ENCODE measurements at regions not wholly inside any gene's neighbourhood (a gene's known extent, or its start where the extent isn't known, plus 50 kb on each side); places are given as distances from the start of the nearest gene placed in this dataset.

DNA sequence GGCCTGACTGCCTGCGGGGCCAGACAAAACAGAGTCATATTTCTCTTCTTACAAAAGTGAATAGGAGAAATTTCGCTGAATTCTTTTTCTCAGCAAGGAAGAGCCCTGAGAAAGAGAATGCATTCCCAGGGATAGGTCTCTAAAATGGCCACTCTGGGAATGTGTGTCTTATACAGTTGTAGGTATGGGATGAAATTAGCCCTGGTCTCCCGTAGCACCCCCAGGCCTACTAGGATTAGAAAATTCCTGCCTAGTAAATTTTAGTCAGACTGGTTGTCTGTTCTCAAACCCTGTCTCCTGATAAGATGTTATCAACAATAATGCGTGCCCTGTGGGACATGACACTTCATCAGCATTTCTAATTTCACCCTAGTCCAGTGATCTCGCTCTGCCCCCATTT lies 920.1 kb downstream of the LTN1 start:
- Histone ChIP-seq H4K12ac (ENCODE audit: low read depth, low read length) (no peak overlapping the region), H2AK5ac (ENCODE audit: low read length) (no peak overlapping the region), H3K36me3 (ENCODE audit: control insufficient read depth in 1 of 2, insufficient read depth in 2 of 2, low read length in 2 of 2) (no peaks in the 10 kb centered on the region), H4K8ac (ENCODE audit: low read depth, low read length) (no peak overlapping the region), H3K4ac (ENCODE audit: low read depth, low read length) (no peak overlapping the region), H3K27ac (ENCODE audit: low read depth, low read length) (no peak overlapping the region), H2AFZ (ENCODE audit: insufficient read depth, low read length, poor library complexity) (no peak overlapping the region), H3K18ac (ENCODE audit: low read length) (no peak overlapping the region), H2BK120ac (ENCODE audit: insufficient read depth, low read length, poor library complexity) (no peak overlapping the region), H3K9ac (ENCODE audit: low read length) (no peak overlapping the region), H3K4me3 (ENCODE audit: low read depth, low read length) (no peak overlapping the region), H2BK5ac (ENCODE audit: low read depth, low read length, poor library complexity) (no peak overlapping the region), H3K14ac (ENCODE audit: low read length) (no peak overlapping the region), H4K91ac (ENCODE audit: low read depth, low read length) (no peak overlapping the region), H3K4me2 (ENCODE audit: low read length) (no peak overlapping the region), H3K4me1 (ENCODE audit: control insufficient read depth in 1 of 2, insufficient read depth in 2 of 2, low read length in 2 of 2) (no peaks in the 10 kb centered on the region), H3K9me3 (ENCODE audit: insufficient read depth, low read depth, low read length) (no peaks in the 10 kb centered on the region), H3K79me2 (ENCODE audit: control insufficient read depth, insufficient read depth, low read length, poor library complexity) (no peaks in the 10 kb centered on the region), H2BK12ac (ENCODE audit: low read length) (no peak overlapping the region), H3K23ac (ENCODE audit: low read length) (no peak overlapping the region), H3K27me3 (ENCODE audit: insufficient read depth, low read length) (no peaks in the 10 kb centered on the region), H3K79me1 (ENCODE audit: low read length) (no peaks in the 10 kb centered on the region)
- WGBS (ENCODE audit: extremely low coverage, insufficient coverage, insufficient read length): no CpG with 5 or more reads among the region's 5 CpGs
- no peak for DNase-seq

GRCh38 chr21:28069450-28069923 lies 923.2 kb downstream of the LTN1 start:
- Histone ChIP-seq H3K14ac (ENCODE audit: low read length) (no peak overlapping the region), H3K4me2 (ENCODE audit: low read length) (no peak overlapping the region), H3K36me3 (ENCODE audit: control insufficient read depth in 1 of 2, insufficient read depth in 2 of 2, low read length in 2 of 2) (no peaks in the 10 kb centered on the region), H3K9me3 (ENCODE audit: insufficient read depth, low read depth, low read length) (no peaks in the 10 kb centered on the region), H3K79me2 (ENCODE audit: control insufficient read depth, insufficient read depth, low read length, poor library complexity) (no peaks in the 10 kb centered on the region), H3K4ac (ENCODE audit: low read depth, low read length) (no peak overlapping the region), H3K79me1 (ENCODE audit: low read length) (no peaks in the 10 kb centered on the region), H2AFZ (ENCODE audit: insufficient read depth, low read length, poor library complexity) (no peak overlapping the region), H3K23ac (ENCODE audit: low read length) (no peak overlapping the region), H2AK5ac (ENCODE audit: low read length) (no peak overlapping the region), H3K9ac (ENCODE audit: low read length) (no peak overlapping the region), H4K12ac (ENCODE audit: low read depth, low read length) (no peak overlapping the region), H2BK12ac (ENCODE audit: low read length) (no peak overlapping the region), H3K27me3 (ENCODE audit: insufficient read depth, low read length) (no peaks in the 10 kb centered on the region), H2BK120ac (ENCODE audit: insufficient read depth, low read length, poor library complexity) (no peak overlapping the region), H3K4me1 (ENCODE audit: control insufficient read depth in 1 of 2, insufficient read depth in 2 of 2, low read length in 2 of 2) (no peaks in the 10 kb centered on the region), H4K8ac (ENCODE audit: low read depth, low read length) (no peak overlapping the region), H3K27ac (ENCODE audit: low read depth, low read length) (no peak overlapping the region), H3K4me3 (ENCODE audit: low read depth, low read length) (no peak overlapping the region), H2BK5ac (ENCODE audit: low read depth, low read length, poor library complexity) (no peak overlapping the region), H3K18ac (ENCODE audit: low read length) (no peak overlapping the region), H4K91ac (ENCODE audit: low read depth, low read length) (no peak overlapping the region)
- WGBS (ENCODE audit: extremely low coverage, insufficient coverage, insufficient read length): no CpG with 5 or more reads among the region's 6 CpGs
- no peak for DNase-seq

DNA sequence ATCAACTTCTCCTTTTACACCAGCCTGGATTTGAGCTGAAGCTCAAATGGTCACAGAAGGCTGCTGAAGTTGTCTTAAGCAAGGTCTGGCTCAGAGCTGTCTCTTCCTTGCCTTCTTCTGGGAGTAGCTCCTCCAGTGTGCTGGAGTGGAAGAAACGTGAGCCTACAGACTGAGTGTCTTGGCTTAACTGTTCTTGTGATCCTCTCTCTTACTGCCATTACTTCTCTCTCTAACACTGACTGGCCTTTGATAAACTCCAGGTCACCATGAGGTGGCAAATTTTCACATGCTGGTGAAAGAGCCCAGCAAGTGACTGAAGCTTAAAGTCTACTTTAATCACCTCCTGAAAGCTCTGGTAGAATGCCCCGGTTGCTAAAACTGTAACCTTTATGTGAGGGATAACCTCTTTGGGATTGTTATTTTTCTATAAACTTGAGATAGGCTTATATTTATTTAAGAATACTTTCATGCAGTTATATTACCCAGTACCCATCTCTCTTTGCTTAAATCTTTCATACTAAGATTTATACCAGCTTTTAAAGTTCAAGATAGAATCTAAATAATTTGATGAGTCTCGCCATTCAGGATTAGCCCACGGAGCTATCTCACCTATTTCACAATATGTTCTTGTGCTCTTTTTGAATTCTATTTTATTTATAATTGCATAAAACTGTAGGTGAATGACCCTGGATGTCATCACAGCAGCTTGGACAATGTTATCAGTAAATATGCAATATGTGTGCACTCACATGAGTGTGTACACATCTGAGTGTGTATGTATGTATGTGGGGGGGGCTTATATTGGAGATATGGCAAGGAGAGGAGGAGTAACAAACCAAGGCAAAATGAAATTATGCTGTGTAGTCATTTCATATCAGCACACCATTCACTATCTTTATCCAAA lies 924.0 kb downstream of the LTN1 start:
- Histone ChIP-seq H3K4me3 (ENCODE audit: low read depth, low read length) (no peak overlapping the region), H2BK12ac (ENCODE audit: low read length) (no peak overlapping the region), H3K4me2 (ENCODE audit: low read length) (no peak overlapping the region), H2BK5ac (ENCODE audit: low read depth, low read length, poor library complexity) (no peak overlapping the region), H3K23ac (ENCODE audit: low read length) (no peak overlapping the region), H3K27ac (ENCODE audit: low read depth, low read length) (no peak overlapping the region), H3K79me1 (ENCODE audit: low read length) (no peaks in the 10 kb centered on the region), H3K18ac (ENCODE audit: low read length) (no peak overlapping the region), H4K91ac (ENCODE audit: low read depth, low read length) (no peak overlapping the region), H3K4ac (ENCODE audit: low read depth, low read length) (no peak overlapping the region), H3K9ac (ENCODE audit: low read length) (no peak overlapping the region), H2BK120ac (ENCODE audit: insufficient read depth, low read length, poor library complexity) (no peak overlapping the region), H4K12ac (ENCODE audit: low read depth, low read length) (no peak overlapping the region), H3K4me1 (ENCODE audit: control insufficient read depth in 1 of 2, insufficient read depth in 2 of 2, low read length in 2 of 2) (no peaks in the 10 kb centered on the region), H2AK5ac (ENCODE audit: low read length) (no peak overlapping the region), H3K27me3 (ENCODE audit: insufficient read depth, low read length) (no peaks in the 10 kb centered on the region), H3K36me3 (ENCODE audit: control insufficient read depth in 1 of 2, insufficient read depth in 2 of 2, low read length in 2 of 2) (no peaks in the 10 kb centered on the region), H2AFZ (ENCODE audit: insufficient read depth, low read length, poor library complexity) (no peak overlapping the region), H4K8ac (ENCODE audit: low read depth, low read length) (no peak overlapping the region), H3K9me3 (ENCODE audit: insufficient read depth, low read depth, low read length) (no peaks in the 10 kb centered on the region), H3K14ac (ENCODE audit: low read length) (no peak overlapping the region), H3K79me2 (ENCODE audit: control insufficient read depth, insufficient read depth, low read length, poor library complexity) (no peaks in the 10 kb centered on the region)
- no CpG with 5 or more reads among the region's 4 CpGs for WGBS (ENCODE audit: extremely low coverage, insufficient coverage, insufficient read length)
- DNase-seq: no peak

DNA sequence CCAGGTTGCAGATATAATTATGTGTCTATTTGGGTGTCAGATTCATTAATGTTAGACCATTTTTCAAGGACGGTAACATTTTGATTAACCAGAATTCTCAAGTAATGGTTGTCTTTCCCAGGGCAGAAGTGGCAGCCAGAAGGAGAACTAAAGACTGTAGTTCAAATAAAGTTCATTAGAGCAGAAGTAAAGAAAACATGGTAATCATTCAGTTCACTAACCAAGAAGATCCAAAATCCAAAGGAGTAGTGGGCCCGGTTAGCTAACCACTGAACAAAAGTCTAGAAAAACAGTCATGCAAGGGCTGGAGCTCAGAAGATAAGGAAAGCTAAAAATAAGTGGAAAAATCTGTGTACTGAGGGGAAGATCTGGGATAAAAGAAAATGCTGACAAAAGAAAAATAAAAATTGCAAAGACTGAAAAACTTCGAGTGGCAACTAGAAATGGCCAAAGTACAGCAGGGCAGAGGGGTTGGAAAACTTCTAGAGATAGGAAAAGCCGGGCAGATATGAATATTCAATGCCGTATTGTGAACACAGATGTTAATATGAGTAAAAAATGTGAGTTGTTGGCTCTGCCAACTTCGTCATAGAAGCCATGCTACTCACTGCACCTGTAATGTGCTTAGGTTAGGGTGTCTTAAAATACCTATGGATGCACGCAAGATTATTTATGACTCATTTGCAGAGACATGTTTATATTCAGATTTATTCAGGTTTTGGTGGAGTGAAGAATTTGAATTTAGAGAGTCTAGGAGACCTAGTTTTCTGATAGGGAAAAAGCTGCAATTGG lies 925.9 kb downstream of the LTN1 start:
- no peak overlapping the region for H4K12ac ChIP-seq (ENCODE audit: low read depth, low read length)
- H3K79me2 ChIP-seq (ENCODE audit: control insufficient read depth, insufficient read depth, low read length, poor library complexity): no peaks in the 10 kb centered on the region
- DNase-seq: no peak
- no peak overlapping the region for H2AFZ ChIP-seq (ENCODE audit: insufficient read depth, low read length, poor library complexity)
- no peak overlapping the region for H4K91ac ChIP-seq (ENCODE audit: low read depth, low read length)
- H3K23ac ChIP-seq (ENCODE audit: low read length): no peak overlapping the region
- H3K27me3 ChIP-seq (ENCODE audit: insufficient read depth, low read length): no peaks in the 10 kb centered on the region
- H2BK12ac ChIP-seq (ENCODE audit: low read length): no peak overlapping the region
- no peak overlapping the region for H3K14ac ChIP-seq (ENCODE audit: low read length)
- H3K4me1 ChIP-seq (ENCODE audit: control insufficient read depth in 1 of 2, insufficient read depth in 2 of 2, low read length in 2 of 2): no peaks in the 10 kb centered on the region
- no CpG with 5 or more reads among the region's 7 CpGs for WGBS (ENCODE audit: extremely low coverage, insufficient coverage, insufficient read length)
- H3K79me1 ChIP-seq (ENCODE audit: low read length): no peaks in the 10 kb centered on the region
- H3K18ac ChIP-seq (ENCODE audit: low read length): no peak overlapping the region
- H2BK5ac ChIP-seq (ENCODE audit: low read depth, low read length, poor library complexity): no peak overlapping the region
- H3K9me3 ChIP-seq (ENCODE audit: insufficient read depth, low read depth, low read length): no peaks in the 10 kb centered on the region
- no peak overlapping the region for H2BK120ac ChIP-seq (ENCODE audit: insufficient read depth, low read length, poor library complexity)
- no peak overlapping the region for H3K27ac ChIP-seq (ENCODE audit: low read depth, low read length)
- no peaks in the 10 kb centered on the region for H3K36me3 ChIP-seq (ENCODE audit: control insufficient read depth in 1 of 2, insufficient read depth in 2 of 2, low read length in 2 of 2)
- H3K9ac ChIP-seq (ENCODE audit: low read length): no peak overlapping the region
- no peak overlapping the region for H3K4me2 ChIP-seq (ENCODE audit: low read length)
- no peak overlapping the region for H3K4me3 ChIP-seq (ENCODE audit: low read depth, low read length)
- no peak overlapping the region for H3K4ac ChIP-seq (ENCODE audit: low read depth, low read length)
- H4K8ac ChIP-seq (ENCODE audit: low read depth, low read length): no peak overlapping the region
- no peak overlapping the region for H2AK5ac ChIP-seq (ENCODE audit: low read length)
